Uterus (tissue), 2 donors: ENCODE measurements at regions not wholly inside any gene's neighbourhood (a gene's known extent, or its start where the extent isn't known, plus 50 kb on each side); places are given as distances from the start of the nearest gene placed in this dataset.

ENCODE experiments used
- POLR2A ChIP-seq, 2 donors: fragments of 450-650 bp; IDR thresholded peaks; one replicate each; pipeline ENCODE4 v1.6.1; 2016; ENCODE audit warnings: antibody characterized with exemption in 2 of 2, mild to moderate bottlenecking in 1 of 2, moderate library complexity in 1 of 2
- TF ChIP-seq, protein P1 (sequence below), 4 experiments: fragments of 200-600 bp in 2 of 4; fragments of 450-650 bp in 2 of 4; sonication (generic) in 2 of 4; IDR thresholded peaks; one replicate each; pipeline ENCODE4 v1.5.1; 2016 to 2019; ENCODE audit warnings: antibody characterized with exemption in 4 of 4, mild to moderate bottlenecking in 2 of 4, moderate library complexity in 1 of 4

- TF ChIP-seq, protein P1, sequence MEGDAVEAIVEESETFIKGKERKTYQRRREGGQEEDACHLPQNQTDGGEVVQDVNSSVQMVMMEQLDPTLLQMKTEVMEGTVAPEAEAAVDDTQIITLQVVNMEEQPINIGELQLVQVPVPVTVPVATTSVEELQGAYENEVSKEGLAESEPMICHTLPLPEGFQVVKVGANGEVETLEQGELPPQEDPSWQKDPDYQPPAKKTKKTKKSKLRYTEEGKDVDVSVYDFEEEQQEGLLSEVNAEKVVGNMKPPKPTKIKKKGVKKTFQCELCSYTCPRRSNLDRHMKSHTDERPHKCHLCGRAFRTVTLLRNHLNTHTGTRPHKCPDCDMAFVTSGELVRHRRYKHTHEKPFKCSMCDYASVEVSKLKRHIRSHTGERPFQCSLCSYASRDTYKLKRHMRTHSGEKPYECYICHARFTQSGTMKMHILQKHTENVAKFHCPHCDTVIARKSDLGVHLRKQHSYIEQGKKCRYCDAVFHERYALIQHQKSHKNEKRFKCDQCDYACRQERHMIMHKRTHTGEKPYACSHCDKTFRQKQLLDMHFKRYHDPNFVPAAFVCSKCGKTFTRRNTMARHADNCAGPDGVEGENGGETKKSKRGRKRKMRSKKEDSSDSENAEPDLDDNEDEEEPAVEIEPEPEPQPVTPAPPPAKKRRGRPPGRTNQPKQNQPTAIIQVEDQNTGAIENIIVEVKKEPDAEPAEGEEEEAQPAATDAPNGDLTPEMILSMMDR (IDR thresholded peaks at IDR 0.05): no peak
- TF ChIP-seq POLR2A (IDR thresholded peaks at IDR 0.05): no peak
These were observed 429.0 kb downstream of the ETV1 start for GRCh38 chr7:13560441-13560840.
